Vagina (tissue), 2 donors: ENCODE measurements at regions not wholly inside any gene's neighbourhood (a gene's known extent, or its start where the extent isn't known, plus 50 kb on each side); places are given as distances from the start of the nearest gene placed in this dataset.

Source experiments
- POLR2A ChIP-seq, 2 donors: fragments of 450-650 bp; IDR thresholded peaks; one replicate each; pipeline ENCODE4 v1.6.1; 2017; ENCODE audit warnings: antibody characterized with exemption in 2 of 2, mild to moderate bottlenecking in 2 of 2, moderate library complexity in 2 of 2
- POLR2AphosphoS5 ChIP-seq, 2 donors: sonication (generic); formaldehyde crosslinking; IDR thresholded peaks; one replicate each; pipeline ENCODE4 v1.9.0; 2017; ENCODE audit warnings: antibody characterized with exemption in 2 of 2, mild to moderate bottlenecking in 2 of 2, low read depth in 1 of 2; ENCODE audit not compliant: insufficient read depth in 1 of 2
- TF ChIP-seq, protein P1 (sequence below), 3 experiments: fragments of 450-650 bp in 2 of 3; fragments of 200-600 bp in 1 of 3; sonication (generic) in 1 of 3; IDR thresholded peaks; one replicate each; pipeline ENCODE4 v1.5.1; 2017 to 2019; ENCODE audit warnings: antibody characterized with exemption in 3 of 3, mild to moderate bottlenecking in 2 of 3, moderate library complexity in 2 of 3

DNA sequence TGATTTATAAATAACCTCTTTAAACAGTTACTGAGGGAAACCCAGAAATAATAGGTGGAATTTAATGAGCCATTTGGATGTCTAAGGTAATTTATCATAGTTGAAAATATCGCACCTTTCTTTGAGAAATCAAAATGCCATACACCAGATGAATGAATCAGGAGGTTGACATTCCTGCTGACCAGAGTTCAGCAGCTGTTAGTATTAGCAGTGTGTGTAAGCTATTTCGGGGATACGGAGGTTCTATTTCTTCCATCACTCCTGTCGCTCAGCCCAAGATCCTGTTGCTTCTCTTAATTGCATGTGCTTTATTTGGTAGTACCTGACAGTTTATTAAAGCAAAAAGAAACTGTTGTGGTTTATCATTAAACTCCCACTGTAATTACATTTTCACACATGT is 67.1 kb downstream of the HDGFL1 start:
- TF ChIP-seq, protein P1, sequence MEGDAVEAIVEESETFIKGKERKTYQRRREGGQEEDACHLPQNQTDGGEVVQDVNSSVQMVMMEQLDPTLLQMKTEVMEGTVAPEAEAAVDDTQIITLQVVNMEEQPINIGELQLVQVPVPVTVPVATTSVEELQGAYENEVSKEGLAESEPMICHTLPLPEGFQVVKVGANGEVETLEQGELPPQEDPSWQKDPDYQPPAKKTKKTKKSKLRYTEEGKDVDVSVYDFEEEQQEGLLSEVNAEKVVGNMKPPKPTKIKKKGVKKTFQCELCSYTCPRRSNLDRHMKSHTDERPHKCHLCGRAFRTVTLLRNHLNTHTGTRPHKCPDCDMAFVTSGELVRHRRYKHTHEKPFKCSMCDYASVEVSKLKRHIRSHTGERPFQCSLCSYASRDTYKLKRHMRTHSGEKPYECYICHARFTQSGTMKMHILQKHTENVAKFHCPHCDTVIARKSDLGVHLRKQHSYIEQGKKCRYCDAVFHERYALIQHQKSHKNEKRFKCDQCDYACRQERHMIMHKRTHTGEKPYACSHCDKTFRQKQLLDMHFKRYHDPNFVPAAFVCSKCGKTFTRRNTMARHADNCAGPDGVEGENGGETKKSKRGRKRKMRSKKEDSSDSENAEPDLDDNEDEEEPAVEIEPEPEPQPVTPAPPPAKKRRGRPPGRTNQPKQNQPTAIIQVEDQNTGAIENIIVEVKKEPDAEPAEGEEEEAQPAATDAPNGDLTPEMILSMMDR (IDR thresholded peaks at IDR 0.05): no peak
- no peak for TF ChIP-seq POLR2A (IDR thresholded peaks at IDR 0.05)
- TF ChIP-seq POLR2AphosphoS5 (IDR thresholded peaks at IDR 0.05; ENCODE audit: insufficient read depth in 1 of 2, low read depth in 1 of 2): no peak
